Midbrain (tissue), 1 donor: ENCODE measurements at regions not wholly inside any gene's neighbourhood (a gene's known extent, or its start where the extent isn't known, plus 50 kb on each side); places are given as distances from the start of the nearest gene placed in this dataset.

Experiments used
- DNase-seq: peaks from one replicate; lab custom pipeline; 2025; lab: John Stamatoyannopoulos, UW

DNA sequence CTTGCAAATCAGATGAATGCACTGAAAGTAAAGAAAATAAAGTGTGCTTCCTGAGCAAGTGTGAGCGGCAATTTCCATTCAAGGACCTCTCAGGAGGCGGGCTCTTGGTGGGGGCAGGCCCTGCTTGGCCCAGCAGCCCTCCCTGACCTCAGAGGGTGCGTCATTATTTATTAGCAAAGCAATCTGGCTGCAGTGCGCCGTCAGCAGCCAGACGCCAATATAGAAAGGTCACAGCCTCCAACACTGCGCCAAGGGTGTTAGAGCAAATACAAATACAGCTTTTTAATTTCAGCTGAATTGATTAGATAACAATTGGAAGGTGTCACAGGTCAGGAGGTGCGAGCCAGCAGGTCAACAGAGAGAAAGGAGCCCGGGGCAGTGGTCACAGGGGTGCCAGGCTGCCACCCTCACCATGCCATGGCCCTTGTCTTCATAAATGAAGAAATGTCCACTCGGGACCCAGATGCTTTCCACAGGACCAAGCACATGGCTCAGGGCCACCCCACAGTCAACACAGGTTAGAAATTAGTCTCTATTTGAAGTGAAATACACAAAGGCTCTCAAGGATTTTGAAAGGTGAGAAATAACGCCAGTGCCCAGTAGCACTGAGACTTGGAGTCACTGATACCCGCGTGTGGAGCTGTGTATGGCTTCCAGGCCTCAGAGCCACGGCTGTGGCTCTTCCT is 309.8 kb downstream of the IRX2 start:
- DNase-seq, result no peak

DNA sequence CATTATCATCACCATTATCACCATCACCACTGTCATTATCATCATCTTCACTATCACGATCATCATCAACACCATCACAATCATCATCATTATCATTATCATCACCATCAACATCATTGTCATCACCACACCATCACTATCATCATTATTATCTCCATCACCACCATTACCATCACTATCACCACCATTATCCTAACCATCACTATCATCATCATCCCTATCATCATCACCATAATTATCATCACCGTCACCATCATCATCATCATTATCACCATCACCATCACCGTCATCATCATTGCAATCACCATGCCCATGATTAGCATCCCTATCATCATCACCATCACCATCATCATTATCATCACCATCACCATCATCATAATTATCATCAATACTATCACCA is 311.9 kb downstream of the IRX2 start:
- DNase-seq, result no peak

DNA sequence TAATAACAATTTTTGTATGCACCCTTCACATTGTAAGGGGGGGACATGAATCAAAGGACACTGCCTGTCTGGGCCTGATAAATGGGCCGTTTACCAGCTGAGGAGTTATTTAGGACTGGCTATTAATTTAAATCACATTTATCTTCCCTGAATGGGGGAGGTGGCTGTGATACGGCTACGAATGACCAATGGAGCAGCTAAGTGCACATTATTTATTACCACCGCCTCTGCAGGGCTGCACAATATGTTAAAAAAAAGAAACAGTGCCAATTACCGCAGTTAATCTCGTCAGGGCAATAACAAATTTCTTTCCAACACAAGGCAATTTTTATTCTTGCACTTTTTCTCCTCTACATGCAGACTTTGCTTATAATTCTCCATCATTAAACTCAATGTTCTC is 318.4 kb downstream of the IRX2 start:
- no peak for DNase-seq

DNA sequence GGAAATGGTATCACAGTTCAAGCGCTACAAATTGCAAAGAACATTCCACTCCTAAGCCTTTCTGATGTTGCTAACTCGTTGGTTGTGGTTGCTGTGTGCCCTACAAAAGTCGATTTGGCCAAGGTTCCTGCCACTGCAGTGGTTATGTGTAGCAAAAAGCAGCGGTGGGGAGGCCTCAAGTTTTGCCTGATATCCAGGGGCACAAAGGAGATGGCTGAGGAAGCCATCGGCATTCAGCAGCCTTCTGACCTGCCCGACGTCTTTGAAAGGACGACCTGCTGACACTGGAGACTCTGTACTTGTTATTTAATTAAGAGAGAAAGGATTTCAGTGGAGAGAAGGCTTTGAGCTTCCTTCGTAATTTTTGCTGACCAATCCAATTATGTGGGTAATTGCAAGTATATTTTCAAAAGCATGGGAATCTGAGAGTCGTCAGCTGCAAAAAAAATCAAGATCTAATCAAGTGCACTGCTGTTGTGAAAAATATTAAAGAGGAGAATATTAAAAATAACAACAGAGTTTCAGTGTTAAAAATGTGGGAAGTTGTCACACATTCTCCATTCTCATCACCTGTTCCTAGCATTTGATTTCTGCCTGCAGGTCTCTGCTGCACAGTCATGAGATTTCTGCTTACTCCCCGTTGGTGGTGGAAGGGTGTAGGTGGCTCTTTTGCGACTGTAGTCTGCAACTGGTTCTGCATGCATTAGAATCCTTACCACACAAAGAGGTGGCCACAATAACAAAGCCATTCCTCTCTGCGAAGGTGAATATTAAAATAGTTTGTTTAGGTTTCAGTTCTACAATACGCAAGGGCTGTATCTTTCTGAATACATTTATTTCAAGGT is 319.2 kb downstream of the IRX2 start:
- DNase-seq, result no peak

DNA sequence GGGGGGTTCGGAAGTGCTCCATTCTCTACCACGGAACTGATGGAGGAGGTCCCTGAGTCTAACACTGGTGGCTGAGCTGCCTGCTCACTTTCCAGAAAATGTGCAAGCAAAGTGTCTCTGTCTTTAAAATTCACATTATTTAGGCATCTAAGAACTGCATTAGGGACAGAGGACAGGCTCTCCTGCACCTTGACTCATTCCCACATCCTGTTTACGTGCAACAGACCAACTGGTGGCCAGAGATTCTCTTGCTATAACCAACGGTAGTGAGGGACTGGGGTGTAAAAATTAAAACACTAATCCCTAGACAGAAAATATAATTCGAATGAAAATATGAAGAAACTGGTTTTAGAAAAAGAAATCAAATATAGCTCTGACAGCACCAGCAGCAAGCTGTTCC is 320.9 kb downstream of the IRX2 start:
- no peak for DNase-seq

DNA sequence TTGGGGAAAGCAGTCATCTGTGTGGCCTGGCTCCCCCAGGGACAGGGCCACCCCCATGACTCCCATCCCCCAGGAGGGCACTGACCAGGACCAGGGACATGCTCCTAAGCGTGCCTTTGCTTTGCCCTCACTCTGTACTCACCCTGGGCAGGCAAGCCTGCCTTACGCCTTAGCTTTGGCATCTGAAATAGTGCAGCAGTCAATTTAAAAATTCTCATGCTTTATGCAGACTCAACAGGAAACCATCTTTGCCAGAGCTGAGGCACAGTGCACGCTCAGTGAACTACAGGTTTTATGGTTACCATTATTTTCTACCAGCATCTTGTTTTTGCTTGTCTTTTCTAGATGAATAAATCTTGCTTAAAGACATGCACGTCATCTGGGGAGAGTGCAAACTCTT is 323.5 kb downstream of the IRX2 start:
- no peak for DNase-seq

DNA sequence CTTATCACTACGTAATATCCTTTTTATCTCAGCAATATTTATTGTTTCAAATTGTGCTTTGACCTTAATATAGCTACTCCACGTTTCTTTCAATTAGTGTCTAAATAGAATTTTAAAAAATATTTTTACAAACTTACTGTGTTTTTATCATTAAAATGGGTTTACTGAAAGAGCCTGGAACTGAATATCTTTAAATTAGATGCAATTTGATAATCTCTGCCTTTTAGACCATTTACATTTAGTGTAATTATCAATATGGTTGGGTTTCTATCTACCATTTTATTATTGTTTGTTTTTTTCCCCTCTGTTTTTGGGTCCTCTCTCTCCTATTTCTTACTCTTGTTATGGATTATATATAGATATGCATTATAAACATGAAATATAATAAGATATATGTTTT is 327.8 kb downstream of the IRX2 start:
- DNase-seq, result no peak

DNA sequence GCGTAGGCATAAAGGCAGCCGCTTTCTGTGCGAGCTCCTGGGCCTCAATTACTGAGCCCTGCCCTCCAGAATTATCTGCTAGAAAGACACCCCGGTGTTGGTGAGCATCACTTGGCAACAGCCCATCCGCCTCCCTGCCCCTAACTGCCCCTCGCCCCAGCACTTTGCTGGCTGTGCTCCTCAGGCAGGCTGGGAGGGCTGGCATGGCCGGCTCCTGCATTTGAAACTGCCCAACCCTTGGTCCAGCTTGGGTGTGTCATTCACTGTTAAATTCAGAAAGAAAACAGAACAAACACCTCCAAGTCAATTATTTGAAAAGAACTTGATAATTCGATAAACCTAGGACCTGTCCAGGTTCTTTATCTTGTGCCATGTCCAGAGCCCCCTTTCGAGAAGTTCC is 334.2 kb downstream of the IRX2 start:
- DNase-seq, result no peak

DNA sequence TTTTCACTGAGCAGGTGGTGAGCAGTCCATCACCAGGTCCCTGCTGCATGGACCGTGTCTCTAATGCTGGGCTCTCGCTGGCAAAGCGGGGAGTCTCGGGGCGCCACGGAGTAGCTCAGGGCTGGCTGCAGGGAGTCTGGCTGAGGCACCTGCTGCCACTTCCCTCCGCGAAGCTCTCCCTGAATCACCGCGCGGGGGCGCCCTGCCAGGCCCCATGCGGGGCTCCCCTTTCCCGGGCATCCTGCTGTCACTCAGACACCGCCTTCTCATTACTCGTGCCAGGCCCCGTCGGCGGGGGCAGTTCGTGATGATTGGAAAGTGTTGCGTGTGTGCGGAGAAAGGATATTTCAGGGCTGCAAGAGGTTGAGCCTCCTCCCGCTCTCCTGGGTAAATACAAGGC is 335.8 kb downstream of the IRX2 start:
- no peak for DNase-seq

DNA sequence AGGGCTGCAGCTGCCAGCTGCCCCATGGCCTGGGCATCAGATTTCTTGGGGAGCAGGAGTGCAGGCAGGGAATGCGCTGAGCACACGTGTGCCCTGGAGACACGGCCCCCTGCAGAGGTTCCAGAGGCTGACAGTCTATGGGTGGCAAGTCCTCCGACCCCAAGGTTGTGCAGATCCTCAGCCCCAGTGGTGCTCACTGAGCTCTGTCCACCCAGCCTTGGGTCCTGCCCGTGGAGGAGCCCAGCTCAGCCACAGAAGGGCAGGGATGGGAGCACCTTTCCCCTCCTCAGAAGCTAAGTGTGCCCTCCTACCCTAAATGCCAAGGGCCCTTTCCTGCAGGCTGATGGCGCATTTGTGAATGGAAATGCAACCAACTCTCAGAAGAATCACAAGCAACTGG is 341.0 kb downstream of the IRX2 start:
- no peak for DNase-seq

DNA sequence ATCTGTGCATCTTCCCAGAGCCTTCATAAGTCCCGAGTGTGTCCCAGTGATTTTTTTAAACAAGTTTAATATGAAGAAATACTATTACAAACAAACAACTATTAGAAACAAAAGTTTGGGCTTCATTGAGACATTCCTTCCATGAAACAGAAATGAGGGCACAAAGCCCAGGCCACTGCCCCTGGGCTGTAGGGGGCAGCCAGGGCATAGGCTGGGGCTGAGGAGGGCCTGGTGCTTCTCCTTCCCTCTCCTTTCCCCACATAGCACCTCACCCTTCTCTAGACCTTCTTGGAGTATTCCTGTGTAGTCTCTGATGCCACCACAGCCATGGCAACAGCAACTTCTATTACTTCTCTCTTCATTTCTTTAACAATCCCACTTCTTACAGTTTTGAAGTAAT is 348.2 kb downstream of the IRX2 start:
- no peak for DNase-seq

DNA sequence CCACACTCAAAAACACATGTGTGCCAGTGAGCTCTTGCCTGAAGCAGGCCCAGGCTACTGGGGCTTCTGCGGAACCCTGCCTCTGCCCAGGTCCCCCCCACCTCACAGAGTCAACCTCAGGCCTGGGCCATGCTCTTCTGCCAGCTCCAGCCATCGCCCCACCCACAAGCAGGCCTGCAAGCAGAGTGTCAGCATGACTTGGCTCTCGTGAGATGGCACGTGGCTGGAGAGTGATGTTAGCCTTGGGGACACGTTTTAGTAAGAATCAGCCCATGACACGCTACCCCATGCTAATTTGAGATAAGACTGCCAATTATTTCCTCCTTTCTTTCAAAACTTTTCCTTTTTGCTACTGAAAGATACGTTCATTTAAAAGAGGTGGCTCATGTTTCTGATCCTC is 351.7 kb downstream of the IRX2 start:
- DNase-seq, result no peak

DNA sequence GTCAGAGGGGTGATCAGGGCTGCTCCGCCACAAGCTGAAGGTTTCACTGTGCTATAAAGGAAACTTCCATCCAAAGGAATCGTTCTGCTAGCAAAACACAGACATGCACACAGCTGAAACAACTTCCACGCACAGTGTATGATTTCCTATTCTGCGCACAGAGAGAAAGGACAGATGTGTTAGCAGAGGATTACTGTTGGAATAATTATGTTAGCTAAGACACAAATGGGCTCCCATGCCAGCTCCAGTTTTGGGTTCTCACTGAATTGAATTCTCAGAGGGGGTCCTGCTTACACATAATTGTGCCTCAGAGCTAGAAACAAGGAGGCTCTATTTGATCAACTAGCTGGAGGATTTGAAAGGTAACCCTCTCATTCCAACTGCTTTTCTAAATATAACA is 352.4 kb downstream of the IRX2 start:
- DNase-seq, result no peak

DNA sequence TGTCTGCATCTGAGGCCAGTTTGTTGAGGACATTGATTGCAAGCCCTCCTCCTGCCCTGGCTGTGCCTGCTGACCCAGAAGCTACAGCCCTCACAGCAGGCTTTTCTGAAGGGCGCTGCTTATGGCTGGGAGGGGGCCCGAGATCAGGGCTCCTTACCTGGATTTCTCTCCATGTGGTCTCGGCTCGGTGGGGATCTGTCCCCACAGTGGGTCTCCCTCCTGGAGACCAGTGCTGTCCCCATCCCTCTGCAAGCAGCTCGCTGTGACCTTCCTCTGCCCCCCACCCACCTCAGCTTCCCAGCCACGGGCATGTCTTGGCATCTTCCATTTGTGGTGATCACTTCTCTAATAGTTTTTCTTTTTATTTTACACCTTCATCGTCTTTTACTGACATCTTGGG is 357.9 kb downstream of the IRX2 start:
- DNase-seq, result no peak

DNA sequence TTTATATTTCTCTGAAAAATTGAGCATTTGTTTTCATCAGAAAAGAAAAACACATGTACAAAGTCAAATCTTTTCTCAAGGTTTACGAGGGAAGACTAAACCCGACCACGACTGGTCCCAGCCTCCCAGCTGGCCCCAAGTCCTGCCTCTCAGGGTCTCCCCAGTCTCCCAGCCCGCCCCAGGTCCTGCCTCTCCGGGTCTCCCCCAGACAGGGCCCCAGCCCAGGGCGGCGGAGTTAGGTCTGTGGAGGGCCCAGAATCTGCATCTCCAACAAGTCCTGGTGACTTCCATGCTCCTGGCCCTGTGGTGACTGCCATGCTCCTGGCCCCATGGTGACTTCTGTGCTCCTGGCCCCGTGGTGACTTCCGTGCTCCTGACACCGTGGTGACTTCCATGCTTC is 359.9 kb downstream of the IRX2 start:
- DNase-seq, result no peak

DNA sequence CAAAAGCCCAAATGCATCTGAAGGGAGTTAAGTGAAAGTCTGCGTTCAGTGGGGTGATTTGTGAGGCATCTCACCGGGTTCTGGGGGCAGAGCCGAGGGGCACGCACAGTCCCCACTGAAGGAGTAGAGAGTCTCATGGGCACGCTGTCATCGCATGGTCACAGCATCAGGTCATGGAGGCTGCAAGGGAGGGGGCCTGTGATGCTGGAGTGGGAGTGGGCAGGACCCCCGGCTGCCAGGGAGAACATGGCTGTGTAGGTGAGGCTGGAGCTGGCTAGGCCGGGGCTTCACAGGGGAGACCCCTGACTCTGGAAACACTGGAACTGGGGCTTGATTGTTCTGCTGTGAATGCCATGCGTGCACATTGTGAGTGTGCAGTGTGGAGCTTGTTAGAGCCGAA is 360.5 kb downstream of the IRX2 start:
- no peak for DNase-seq

DNA sequence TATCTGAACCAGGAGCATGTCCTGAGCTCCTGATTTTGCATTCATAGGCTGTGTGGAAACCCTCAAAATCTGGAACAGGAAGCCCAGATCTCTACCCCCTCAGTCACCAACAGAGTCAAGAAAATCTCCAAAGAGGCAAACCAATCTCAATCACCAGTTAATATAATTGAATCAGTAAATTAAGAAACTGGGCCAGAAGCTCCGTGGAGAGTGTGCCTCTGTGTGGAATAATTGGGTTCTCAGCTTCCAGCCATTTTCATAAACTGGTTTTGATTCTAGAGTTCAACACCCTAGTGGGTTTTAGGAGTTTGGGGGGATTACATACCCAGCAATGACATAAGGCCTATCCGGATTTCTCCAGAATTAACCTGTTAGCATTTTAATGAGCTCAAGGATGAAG is 362.9 kb downstream of the IRX2 start:
- DNase-seq, result no peak

DNA sequence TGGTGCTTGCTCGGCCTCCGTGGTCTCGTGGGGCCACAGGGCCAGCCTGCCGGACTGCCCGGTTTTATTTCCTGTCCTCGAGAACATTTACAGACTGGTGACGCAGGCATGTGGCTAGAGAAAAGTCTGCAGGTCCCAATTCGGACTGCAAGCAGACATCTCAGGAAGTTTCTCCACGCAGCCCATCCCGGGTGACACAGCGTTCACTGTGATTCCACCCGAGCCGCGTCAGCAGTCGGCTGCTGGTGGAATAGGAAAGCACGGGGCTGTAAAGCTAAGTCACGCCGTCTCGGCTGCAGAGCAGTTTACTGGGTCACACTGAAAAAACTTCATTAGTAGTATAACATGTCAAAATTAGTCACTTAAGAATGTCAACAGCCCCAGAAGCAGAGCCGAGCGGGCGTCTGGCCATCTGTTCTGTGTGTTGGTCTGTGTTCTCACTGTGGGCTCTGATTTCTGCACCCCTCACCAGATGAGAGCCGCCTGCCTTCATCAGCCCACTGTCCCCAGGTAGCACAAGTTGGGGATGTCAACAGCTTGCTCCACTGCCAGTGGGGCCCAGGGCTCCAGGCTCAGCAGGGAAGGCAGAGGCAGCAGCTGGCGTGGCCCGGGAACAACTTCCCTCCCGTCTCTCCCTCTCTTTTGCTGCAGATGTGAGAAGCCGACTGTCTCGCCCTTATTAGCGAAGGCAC is 363.7 kb downstream of the IRX2 start:
- no peak for DNase-seq

DNA sequence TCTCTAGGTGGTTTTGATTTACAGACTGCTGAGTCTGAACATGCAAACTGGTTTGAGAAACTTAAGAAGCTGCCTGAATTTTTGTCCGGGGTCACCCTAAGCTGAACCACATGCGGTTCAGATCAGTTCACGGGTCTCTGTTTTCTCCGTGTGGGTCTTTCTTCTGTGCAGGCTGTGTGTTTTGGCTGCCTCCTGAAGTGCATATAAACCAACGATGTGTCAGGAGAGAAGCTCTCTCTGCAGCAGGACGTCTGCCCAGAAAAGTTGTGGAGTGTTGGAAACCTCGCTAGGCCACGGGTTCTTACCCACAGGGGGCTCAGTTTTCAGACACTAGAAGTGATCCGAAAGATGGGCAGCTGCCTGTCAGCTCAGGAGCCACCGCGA is 364.2 kb downstream of the IRX2 start:
- DNase-seq, result no peak

DNA sequence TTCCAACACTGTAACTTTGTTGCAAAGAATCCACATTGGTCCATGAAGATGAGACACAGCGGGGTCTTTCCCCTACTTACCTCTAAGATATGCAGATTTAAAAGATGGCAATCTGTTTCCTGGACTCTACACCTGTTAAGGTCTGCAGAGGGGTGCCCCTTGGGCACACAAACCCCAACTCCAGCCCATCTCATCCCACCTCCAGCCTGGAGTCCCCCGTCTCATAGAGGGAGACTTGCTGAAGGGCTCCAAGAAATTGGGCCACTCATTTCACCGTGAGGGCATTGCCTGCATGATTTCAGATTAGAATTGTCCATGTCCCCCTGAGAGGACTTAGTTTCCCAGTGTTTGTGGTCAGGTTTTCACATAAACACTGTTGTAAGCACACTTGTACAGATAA is 365.7 kb downstream of the IRX2 start:
- DNase-seq, result no peak

DNA sequence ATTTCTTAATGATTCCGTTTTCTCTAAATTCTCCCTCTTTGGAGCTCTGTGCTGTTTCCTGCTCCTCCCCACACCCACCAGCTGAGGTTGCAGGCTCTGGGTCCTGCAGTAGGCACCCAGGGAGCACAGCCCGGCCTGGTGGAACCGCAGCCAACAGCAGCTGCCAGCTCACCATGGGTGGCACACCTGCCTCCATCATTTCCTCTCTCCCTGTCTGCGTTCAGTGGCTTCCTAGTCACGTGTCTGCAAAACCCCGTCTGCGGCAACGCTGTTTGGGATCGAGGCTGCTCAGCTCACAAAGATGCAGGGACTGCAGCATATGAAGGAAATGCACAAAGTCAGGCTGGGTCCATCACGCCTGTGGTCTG is 367.8 kb downstream of the IRX2 start:
- no peak for DNase-seq

DNA sequence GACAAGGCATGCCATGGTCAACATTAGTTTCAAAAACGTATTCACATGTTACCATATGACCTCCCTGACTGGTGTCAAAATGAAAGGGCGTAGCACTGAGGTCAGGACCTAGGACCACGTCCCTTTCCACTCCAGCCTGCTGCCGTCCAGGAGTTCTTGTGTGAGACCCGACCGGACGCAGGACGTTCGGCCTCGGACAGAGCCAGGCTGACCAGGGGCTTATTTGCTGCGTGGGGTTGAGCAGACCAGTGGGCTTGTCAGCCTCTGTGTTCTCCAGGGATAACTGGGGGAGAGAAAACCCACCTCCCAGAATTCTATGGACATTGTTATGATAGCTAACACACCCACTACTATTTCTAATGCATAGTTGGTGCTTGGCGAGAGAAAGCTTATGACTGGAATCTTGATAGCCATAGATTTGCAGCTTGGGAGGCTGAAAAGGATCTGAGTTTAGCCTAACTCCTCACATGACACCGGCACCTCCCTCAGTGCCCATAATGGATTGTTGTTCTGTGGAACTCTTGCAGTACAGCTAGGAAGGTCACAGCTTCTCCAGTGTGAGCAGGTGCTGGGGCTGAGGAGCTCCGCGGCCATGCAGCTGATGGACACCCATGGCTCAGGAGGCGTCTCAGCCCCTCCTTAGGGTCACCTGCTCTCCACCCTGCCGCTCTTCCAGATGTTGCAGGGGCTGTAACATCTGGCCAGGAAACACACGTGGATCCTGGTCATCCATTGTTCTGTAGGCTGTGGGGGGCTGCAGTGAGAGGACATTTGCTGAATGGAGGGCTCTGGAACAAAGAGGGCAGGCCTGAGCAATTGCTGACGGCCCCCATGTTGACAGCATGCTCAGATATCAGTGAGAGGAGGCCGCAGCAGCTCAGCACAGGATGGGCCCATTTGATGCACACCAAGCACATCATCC is 368.4 kb downstream of the IRX2 start:
- no peak for DNase-seq
